Nephron progenitor cell (in vitro differentiated cells): ENCODE measurements at regions not wholly inside any gene's neighbourhood (a gene's known extent, or its start where the extent isn't known, plus 50 kb on each side); places are given as distances from the start of the nearest gene placed in this dataset.
A peak's percentile ranks its signal among the peaks of the same experiment; 100 is the strongest.

Source experiments
- DNase-seq: peaks from one replicate; pipeline ENCODE4 v3.0.0; 2021
- H3K27ac Mint-ChIP-seq: 2 replicates; pipeline ENCODE4 v1.8.0; 2021; ENCODE audit warnings: mild to moderate bottlenecking, moderate library complexity, mixed read lengths
- H3K27me3 Mint-ChIP-seq: 2 replicates; pipeline ENCODE4 v1.8.0; 2021; ENCODE audit warnings: mild to moderate bottlenecking, low read depth, mixed read lengths; ENCODE audit not compliant: poor library complexity
- H3K36me3 Mint-ChIP-seq: 2 replicates; pipeline ENCODE4 v1.8.0; 2021; ENCODE audit warnings: low read depth, mixed read lengths
- H3K4me1 Mint-ChIP-seq: 2 replicates; pipeline ENCODE4 v1.8.0; 2021; ENCODE audit warnings: mixed read lengths
- H3K4me3 Mint-ChIP-seq: 2 replicates; pipeline ENCODE4 v1.8.0; 2021; ENCODE audit warnings: mild to moderate bottlenecking, moderate library complexity, mixed read lengths
- H3K9me3 Mint-ChIP-seq: 2 replicates; pipeline ENCODE4 v1.8.0; 2021; ENCODE audit warnings: mild to moderate bottlenecking, moderate library complexity, mixed read lengths
- CTCF ChIP-seq: fragments of 200-600 bp; sonication (generic); IDR thresholded peaks from 2 replicates; pipeline ENCODE4 v1.5.0; 2021; ENCODE audit warnings: antibody characterized with exemption

GRCh38 chr4:180817529-180817928, 1425.7 kb upstream of the TENM3 start:
- H3K4me1 Mint-ChIP-seq: no peaks in the 10 kb centered on the region
- H3K9me3 Mint-ChIP-seq: no peaks in the 10 kb centered on the region
- H3K4me3 Mint-ChIP-seq: no peak overlapping the region
- no peak for TF ChIP-seq CTCF
- DNase-seq: no peak
- no peaks in the 10 kb centered on the region for H3K27me3 Mint-ChIP-seq
- no peak overlapping the region for H3K27ac Mint-ChIP-seq
- H3K36me3 Mint-ChIP-seq: no peaks in the 10 kb centered on the region

- H3K27ac Mint-ChIP-seq: no peak overlapping the region
- TF ChIP-seq CTCF: no peak
- H3K27me3 Mint-ChIP-seq: peaks cover 2% of the 10 kb centered on the region
- peaks cover 11% of the 10 kb centered on the region for H3K4me1 Mint-ChIP-seq
- no peak overlapping the region for H3K4me3 Mint-ChIP-seq
- no peaks in the 10 kb centered on the region for H3K36me3 Mint-ChIP-seq
- peaks cover 11% of the 10 kb centered on the region for H3K9me3 Mint-ChIP-seq
- no peak for DNase-seq
These were observed 1420.1 kb upstream of the TENM3 start for GRCh38 chr4:180823108-180823507.

GRCh38 chr4:180827232-180828009, 1415.8 kb upstream of the TENM3 start:
- DNase-seq: no peak
- no peak for TF ChIP-seq CTCF
- peaks cover 2% of the 10 kb centered on the region for H3K27me3 Mint-ChIP-seq
- peaks cover 16% of the 10 kb centered on the region for H3K4me1 Mint-ChIP-seq
- H3K27ac Mint-ChIP-seq: peak overlapping the region; percentile 62
- H3K36me3 Mint-ChIP-seq: no peaks in the 10 kb centered on the region
- H3K4me3 Mint-ChIP-seq: no peak overlapping the region
- H3K9me3 Mint-ChIP-seq: peaks cover 11% of the 10 kb centered on the region

GRCh38 chr4:180828455-180829018, 1414.7 kb upstream of the TENM3 start:
- peak; percentile 80 for TF ChIP-seq CTCF
- Mint-ChIP-seq H3K4me1 (peaks cover 16% of the 10 kb centered on the region), H3K36me3 (no peaks in the 10 kb centered on the region), H3K27ac (no peak overlapping the region), H3K9me3 (peaks cover 11% of the 10 kb centered on the region), H3K4me3 (no peak overlapping the region), H3K27me3 (peaks cover 2% of the 10 kb centered on the region)
- peak; percentile 25 for DNase-seq

GRCh38 chr4:180832073-180832472, 1411.1 kb upstream of the TENM3 start:
- Mint-ChIP-seq H3K9me3 (no peaks in the 10 kb centered on the region), H3K4me1 (peaks cover 14% of the 10 kb centered on the region), H3K36me3 (no peaks in the 10 kb centered on the region), H3K27me3 (no peaks in the 10 kb centered on the region), H3K27ac (no peak overlapping the region), H3K4me3 (no peak overlapping the region)
- DNase-seq: no peak
- TF ChIP-seq CTCF: peak; percentile 16

GRCh38 chr4:180840142-180840541, 1403.1 kb upstream of the TENM3 start:
- no peak for DNase-seq
- Mint-ChIP-seq H3K27me3 (no peaks in the 10 kb centered on the region), H3K4me3 (no peak overlapping the region), H3K36me3 (no peaks in the 10 kb centered on the region), H3K4me1 (no peaks in the 10 kb centered on the region), H3K9me3 (no peaks in the 10 kb centered on the region), H3K27ac (no peak overlapping the region)
- TF ChIP-seq CTCF: no peak
